Spleen (tissue), 7 donors: ENCODE measurements at regions not wholly inside any gene's neighbourhood (a gene's known extent, or its start where the extent isn't known, plus 50 kb on each side); places are given as distances from the start of the nearest gene placed in this dataset.

Source experiments
- CTCF ChIP-seq, 11 experiments: fragments of 200-600 bp in 7 of 11; fragments of 450-650 bp in 4 of 11; sonication (generic) in 4 of 11; IDR thresholded peaks in 8 of 11; conservative IDR thresholded peaks in 3 of 11; 1 replicate in 7 of 11; 2 replicates in 4 of 11; pipeline versions ENCODE4 v1.4.0 to v1.8.0; 2016 to 2021; ENCODE audit warnings: antibody characterized with exemption in 11 of 11, inconsistent platforms in 4 of 11, mild to moderate bottlenecking in 1 of 11
- POLR2AphosphoS5 ChIP-seq, 3 donors: sonication (generic); formaldehyde crosslinking; IDR thresholded peaks; one replicate each; pipeline ENCODE4 v1.5.1; 2017; ENCODE audit warnings: antibody characterized with exemption in 3 of 3
- donor health status: DM: no; HTN: no; CAD: no; lungs with moderate emphysema.
- donor health status: DM: no; HTN: no; CAD: no.
- donor health status: DM: no; HTN: no; CAD: no.

- TF ChIP-seq CTCF (IDR thresholded peaks at IDR 0.05 in 8 of 11, conservative IDR thresholded peaks at IDR 0.05 in 3 of 11) (no peak), POLR2AphosphoS5 (IDR thresholded peaks at IDR 0.05) (no peak)
Measured at GRCh38 chr1:164308101-164308500, 250.9 kb upstream of the PBX1 start.
